SK-MEL-5 (cell line): ENCODE measurements at regions not wholly inside any gene's neighbourhood (a gene's known extent, or its start where the extent isn't known, plus 50 kb on each side); places are given as distances from the start of the nearest gene placed in this dataset.

ENCODE experiments used
- DNase-seq: peaks from one replicate; pipeline ENCODE4 v3.0.0-alpha.2; 2016; ENCODE audit warnings: low read depth, low spot score
- in situ Hi-C: cut with HindIII; loops from 2 replicates; pipeline ENCODE4 v1.10.0; 2016; ENCODE audit warnings: low sequenced_read_pairs, high pct_unique_total_duplicates, low pct_unique_long_range_greater_than_20kb

DNA sequence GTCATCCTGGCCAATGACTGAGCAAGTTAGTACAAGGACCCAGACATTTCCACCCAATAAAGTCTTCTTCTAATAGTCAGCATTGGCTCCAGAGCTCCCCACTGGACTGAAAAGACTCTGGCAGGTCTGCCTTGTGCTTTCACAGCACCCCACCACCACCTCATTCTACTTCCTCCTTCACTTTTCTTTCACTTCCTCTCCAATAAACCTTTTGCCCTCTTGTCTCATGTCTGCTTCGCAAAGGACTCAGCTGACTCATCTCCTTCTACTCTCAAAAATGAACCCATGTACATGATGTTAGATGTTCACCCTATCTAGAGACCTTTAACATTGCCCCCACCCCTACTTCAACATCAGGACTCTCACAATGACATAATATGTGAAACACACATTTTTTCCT is 181.0 kb upstream of the PPP2R3A start:
- in situ Hi-C loops = no loop called here
- DNase-seq = no peak

DNA sequence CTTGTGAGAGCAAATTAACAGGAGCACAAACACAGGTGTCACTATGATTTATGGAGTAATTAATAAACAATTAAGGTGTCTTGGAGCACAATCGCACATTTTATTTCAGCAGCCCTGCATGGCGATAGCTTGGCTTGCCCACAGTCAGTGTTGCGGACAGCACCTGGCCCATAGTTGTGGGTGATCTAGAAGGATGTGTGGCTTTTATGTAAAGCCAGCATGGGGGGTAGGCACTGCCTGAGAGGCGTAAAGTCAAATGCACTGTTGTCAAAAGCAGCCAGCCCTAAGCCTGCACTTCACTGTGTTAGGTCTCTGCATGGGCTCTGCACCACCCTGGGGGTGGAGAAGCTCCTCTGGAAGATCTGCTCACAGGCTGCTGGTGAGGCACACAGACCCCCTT is 177.4 kb upstream of the PPP2R3A start:
- in situ Hi-C loops = no loop called here
- no peak for DNase-seq

DNA sequence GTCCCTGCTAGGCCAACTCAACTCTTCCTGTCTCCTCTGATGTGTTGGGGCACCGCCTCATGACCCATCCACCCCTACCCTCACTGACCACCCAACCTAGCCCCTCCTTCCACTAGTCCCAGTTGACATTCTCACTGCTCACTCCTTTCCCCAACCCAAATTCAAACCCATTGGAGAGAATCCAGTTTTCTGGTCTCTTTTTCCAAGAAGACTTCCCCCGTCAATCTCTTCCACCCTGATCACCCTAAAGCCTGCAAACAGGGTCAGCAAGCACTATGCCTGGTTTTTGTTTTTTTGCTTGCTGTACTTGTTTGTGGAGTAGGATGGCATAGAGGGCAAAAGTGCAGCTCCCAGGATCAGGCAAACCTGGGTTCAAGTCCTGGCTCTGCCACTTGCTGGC is 176.6 kb upstream of the PPP2R3A start:
- no peak for DNase-seq
- in situ Hi-C loops = no loop called here

DNA sequence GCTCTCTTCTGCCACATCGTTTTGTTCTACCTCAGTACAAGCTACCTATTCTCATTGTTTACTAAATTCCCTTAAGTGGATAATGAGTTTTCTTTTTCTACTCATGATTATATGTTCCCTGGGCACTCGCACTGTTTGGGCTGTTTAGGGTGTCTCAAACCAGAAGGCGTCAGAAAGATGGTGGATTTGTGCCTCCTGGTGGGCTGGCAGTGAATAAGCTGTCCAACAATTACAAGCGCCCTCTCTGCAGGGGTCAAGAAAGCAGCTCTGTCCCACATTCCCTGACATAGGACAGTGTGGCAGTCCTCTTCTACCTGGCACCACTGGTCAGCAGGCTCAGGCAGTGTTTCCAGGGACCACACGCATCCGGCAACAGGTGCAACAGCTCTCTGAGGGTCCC is 173.4 kb upstream of the PPP2R3A start:
- in situ Hi-C loops = no loop called here
- peak; percentile 41 for DNase-seq

DNA sequence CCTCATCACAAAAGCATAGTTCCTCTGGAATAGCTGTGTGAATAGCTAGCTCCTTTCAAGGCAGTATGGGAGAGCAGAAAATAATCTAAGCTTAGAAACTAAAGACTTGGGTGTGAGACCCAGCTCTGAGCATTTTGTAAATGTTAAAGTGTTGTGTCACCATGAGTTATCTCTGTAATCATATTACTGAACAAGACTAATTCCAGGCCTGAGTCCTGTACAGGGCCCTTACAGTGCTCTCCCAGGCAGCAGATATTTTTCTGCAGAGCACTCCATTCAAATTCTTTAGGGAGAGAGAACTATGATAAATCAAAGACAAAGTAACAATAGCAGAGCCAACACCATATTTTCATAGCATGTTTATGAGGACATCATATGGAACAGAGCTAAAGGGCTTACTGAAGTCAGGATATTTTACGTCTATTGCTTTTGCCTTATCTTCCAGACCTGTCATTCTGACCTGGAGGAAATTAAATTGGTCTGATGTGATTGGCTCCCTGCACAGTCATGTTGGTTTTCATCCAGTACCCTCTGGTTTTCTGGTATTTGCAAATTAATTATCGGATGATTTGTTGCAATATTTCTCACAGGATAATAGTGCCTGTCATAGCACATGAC is 172.6 kb upstream of the PPP2R3A start:
- in situ Hi-C loops = no loop called here

DNA sequence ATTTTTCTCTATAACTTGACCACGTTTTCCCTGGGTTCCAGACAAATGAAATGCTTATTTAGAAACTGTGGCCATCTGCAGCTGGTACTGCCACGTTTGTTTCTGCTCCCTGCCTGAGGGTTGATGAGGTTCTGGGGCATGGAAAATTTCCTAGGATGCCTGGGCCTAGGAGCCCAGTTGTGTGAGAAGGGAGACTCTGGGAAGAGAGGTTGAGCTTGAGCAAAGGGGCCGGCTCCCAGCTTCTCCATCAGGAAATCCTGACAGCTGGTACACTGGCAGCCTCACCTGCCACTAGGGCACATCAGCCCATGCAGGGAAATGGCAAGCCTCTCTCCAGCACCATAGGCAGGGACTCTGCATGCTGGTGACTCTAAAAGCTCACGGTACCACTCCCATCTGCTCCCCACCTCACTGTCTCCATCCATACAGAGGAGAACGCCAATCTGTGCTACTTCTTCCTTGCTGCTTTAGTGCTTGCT is 165.4 kb upstream of the PPP2R3A start:
- in situ Hi-C loops = no loop called here
- no peak for DNase-seq

More for the DNA sequence above, 172.6 kb upstream of the PPP2R3A start:
- DNase-seq = no peak

DNA sequence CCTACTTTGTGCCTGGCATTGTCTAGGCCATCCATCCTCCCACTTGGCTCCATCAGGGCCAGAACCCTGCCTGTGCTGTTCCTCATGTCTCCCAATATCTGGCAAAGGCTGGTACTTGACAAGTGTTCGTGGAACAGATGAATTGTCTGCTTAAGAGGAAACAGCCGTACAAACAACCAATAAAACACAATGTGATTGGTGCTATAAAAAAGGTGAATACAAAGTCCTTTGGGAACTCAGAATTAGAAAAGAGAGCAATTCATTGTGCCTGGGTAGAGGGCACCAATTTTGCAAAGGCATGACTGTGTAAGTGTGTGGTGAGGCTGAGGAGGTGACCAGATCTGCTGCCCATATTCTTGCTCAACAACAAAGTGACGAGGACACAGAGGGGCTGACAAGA is 164.5 kb upstream of the PPP2R3A start:
- in situ Hi-C loops = no loop called here
- no peak for DNase-seq

DNA sequence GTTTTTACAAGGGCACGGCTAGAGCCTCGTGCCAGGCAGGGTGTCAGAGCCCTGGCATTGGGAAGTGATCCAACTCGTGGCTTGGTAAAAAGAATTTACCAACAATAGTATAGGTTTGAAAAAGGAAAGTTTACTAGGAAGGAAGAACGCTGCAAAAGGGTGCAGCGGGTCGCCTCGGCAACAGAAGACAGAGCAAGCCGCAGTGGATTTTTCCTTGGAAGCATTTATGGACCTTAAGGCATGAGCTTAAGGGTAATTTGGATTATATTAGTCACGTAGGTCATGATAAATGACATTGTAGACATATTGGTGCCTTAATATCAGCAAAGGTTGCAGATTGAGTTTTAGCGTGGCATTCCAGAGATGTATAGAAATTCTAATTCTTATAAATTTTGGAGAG is 163.4 kb upstream of the PPP2R3A start:
- in situ Hi-C loops = no loop called here
- DNase-seq = no peak

DNA sequence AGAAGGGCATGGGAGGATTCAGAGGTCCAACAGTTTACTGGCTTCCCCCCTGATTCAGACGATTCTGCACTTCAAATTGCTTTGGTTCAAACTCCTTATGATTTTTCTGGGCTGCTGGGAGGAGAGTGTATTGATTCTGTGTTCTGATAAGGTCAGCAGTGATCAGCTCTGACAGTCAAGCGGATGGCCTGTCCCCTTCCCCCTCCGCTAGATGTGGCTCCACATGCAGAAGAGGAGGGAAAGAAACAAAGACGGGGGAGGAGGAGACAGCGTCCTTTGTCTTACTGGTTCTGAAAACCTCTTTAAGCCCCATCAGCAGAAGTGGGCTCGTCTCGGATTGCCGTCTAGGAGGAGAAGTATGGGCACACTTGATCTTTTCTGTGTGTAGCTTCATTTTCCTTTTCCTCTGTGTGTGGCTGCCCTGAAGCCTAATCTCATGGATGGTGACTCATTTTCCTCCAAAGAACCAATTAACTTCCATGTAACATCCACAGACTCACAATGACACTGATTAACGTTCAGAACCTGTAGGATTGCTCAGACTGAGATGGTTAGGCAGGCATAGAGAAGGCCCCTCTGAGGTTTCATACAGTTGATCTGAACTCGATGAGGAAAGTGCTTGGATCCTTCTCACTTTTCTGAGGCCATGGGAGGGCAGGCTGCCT is 162.4 kb upstream of the PPP2R3A start:
- in situ Hi-C loops = no loop called here
- DNase-seq = no peak

DNA sequence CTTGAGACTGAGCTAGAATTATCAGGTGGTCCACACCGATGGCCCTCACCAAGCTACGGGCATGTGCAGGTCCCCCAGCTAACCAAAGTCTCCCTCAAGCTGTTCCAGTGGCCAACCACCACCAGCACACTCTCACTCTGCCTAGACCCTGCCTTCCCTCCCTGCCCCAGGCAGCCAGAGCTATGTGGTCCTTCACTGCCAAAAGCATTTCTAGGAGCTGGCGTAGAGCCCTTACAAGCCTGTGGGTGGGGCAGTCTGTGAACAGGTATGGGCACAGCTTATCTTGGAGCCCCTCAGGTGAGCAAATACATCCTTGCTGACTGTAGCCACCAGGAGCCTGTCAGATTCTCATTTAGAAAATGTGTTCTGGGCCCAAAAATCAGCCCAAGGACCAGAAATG is 159.8 kb upstream of the PPP2R3A start:
- no peak for DNase-seq
- in situ Hi-C loops = no loop called here

DNA sequence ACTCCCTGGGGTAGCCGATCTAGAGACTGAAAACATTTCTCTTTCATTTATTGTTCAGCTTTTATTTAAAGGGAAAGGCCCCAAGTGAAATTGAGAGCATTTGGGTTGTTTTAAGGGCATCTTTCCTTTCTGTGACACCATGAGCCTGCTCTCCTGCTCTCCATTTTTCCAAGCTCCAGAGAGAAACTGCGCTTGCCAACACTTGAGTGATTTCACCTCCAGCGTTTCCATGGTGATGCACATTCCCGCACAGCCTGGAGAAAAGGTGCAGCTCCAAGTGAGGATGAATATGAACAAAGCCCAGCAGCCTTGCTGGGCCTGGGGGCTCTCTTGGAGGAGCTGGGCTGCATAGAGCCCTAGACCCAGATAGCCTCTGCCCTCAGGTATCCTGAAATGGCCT is 159.2 kb upstream of the PPP2R3A start:
- in situ Hi-C loops = no loop called here
- no peak for DNase-seq

DNA sequence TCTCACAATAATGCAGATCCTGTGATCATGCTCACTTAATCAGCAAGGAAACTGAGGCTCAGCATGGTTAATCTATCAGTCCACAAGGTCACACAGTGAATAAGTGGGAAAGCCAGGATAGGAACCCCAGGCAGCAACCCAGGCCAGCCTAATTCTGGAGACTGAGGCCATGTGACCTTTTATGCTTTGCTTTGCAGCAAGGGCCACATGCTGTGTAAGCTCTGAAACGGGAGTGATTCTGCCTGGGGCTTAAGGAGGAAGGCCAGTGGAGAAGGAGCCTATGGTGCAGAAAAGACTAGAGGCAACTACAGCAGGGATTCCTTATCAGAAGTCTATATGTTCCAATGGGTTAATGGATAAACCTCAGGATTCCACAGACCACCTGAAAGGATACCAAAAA is 157.6 kb upstream of the PPP2R3A start:
- in situ Hi-C loops = no loop called here

DNA sequence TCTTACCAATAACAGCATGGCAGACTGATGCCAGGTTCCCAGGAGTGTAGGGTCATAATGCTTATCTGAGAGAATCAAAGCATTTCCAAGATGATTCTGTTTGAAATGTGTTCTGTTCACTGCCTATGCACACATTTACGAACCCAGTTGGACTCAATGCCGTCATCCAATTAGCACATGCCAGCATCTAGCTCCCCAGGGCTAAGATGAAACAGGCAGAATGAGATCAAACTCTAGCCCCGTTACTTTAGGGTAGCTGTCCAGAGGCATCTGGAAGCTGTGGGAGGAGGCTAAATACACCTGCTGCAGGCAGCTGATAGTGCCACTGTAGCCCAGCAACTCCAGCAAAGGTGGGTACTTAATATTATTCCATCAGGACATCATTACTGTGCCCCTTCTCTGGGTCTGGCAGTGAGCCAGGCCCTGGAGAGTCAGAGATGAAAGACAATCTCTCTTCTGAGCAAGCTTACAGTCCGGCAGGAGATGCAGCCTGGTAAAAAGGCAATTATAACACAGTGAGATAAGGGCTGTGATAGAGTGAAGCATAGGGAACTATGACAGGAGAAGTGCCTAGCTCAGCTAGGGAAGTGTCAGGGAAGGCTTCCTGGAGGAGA is 156.4 kb upstream of the PPP2R3A start:
- in situ Hi-C loops = no loop called here
- no peak for DNase-seq

More for the DNA sequence above, 157.6 kb upstream of the PPP2R3A start:
- no peak for DNase-seq

DNA sequence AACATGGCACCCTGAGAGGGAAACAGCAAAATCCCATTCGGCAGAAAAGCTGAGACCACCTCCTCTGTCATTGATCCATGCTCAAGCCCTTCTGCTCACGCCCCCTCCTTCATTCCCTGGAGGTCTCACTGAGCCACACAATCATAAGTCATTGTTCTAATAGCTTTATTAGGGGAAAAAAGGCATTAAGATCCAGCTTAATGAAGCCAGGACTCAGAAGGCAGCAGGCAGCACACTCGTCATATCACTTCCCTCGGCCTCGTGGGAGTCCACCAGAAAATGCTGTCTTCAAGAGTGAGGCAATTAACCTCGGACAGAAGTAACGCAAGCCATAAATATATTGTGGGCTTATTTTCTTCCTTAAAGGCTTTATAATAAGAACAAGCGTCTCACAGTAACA is 153.9 kb upstream of the PPP2R3A start:
- no peak for DNase-seq
- in situ Hi-C loops = no loop called here

DNA sequence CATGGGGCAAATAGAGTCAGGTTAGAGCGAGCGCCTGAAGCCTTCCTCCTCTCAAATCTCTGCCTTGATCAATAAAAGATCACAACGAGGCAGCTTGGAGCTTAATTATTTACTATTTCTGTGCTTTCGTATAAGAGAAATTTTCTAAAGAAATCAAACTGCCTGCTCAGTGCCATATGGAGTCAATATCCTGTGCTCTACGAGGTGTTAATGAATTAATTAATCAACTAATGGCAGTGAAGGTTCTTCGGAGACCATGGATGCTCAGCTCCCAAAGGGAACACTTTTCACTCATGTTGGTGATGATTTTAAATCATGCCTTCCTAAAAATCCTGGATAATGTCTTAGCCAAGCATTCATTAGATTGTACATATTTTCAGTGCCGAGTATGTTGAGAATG is 153.5 kb upstream of the PPP2R3A start:
- in situ Hi-C loops = no loop called here
- DNase-seq = no peak

DNA sequence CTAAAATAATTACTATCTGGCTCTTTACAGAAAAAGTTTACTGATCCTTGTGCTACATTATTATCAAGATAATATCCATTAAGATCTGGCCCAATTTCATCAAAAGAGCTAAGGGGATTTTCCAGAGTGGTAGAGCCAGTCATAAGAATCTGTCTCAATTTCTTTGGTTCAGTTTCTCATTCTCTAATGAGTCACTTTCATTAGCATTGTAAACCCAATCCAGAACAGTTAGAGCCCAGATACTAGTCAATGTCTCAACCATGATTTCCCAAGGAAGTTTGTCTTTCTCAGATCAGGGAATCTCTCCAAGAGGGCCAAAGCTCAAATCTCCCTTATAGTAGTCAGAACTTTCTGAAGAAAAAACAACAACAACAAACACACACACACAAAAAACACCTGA is 131.1 kb upstream of the PPP2R3A start:
- DNase-seq = no peak
- in situ Hi-C loops = no loop called here

DNA sequence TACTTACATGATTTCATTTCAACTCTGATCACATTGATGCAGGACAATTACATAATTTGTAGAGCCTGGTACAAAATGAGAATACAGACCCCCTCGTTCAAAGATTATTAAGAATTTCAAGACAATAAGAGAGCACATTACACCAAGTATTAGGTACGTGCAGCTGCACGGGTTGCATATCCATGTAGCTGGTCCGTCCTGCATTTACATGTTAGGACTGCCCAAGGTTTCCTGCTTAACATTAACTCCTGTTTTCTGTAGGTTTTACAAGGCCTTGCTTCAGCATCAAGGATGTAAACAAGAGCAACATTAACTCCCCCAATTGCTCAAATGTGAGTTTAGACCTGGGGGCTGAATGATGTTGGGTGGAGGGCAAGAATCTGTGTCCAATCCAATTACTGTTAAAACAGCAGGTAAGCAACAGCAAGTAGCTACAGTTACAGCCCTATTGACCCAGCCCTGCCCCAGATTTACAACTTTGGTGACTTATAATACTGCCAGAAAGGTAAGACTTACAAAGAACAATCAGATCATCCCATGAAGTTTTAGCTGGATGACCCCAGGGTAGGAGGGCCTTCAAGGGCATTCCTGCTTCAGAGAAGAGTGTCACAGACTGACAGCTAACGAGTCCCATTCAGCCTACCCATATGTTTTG is 127.4 kb upstream of the PPP2R3A start:
- no peak for DNase-seq
- in situ Hi-C loops = no loop called here

DNA sequence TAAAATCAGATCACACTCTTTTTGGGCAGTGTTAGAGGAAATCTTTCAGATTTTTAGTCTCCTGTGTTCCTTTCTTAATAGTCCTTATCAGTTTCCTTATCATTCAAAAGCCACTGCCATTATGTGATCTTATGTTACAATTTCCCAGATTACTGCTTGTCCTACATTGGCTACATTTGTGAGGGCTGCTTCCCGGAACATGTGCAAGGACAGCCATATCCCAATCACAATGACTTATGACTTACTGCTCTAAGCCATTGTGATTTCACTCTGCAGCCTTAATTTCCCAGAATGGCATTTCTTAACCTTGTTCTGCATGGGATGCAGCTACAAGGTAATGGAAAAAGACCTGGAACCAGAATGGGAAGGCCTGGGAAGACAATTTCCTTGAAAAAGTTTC is 125.1 kb upstream of the PPP2R3A start:
- no peak for DNase-seq
- in situ Hi-C loops = no loop called here

DNA sequence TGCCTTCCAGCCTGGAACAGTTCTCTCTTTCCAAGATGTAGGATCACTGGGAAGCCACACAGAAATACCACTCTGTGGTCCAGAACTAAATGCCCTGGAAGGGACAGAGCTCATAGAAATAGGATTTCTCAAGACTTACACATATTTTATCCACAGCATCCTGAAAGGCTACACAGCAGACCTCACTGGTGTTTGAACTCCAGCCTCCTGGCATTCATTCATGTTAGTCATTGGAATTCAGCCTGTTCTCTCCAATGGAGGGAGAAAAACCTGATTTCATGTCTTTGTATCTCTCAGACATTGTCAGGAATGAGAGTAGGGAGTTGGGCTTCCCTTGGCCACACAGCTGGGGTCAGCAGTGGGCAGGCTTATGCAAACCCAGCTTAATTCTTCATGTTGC is 121.1 kb upstream of the PPP2R3A start:
- no peak for DNase-seq
- in situ Hi-C loops = no loop called here
